Choroid plexus epithelial cell (primary cell): ENCODE measurements at regions not wholly inside any gene's neighbourhood (a gene's known extent, or its start where the extent isn't known, plus 50 kb on each side); places are given as distances from the start of the nearest gene placed in this dataset.
"Not testable (repeated sequence)": the region's sequence is repeated elsewhere in the genome, so short reads cannot be mapped to it uniquely, and the experiment has no call there.

Experiments used
- DNase-seq: peaks from one replicate; pipeline ENCODE4 v3.0.0-alpha.2; 2010; ENCODE audit warnings: low read depth
- H3K4me3 ChIP-seq: 2 replicates; pipeline ENCODE4 v1.5.1; 2011; ENCODE audit warnings: low read depth, mild to moderate bottlenecking, control low read depth, low read length, moderate library complexity
- TF ChIP-seq, protein P1 (sequence below): conservative IDR thresholded peaks from 2 replicates; pipeline ENCODE4 v1.5.1; 2011; ENCODE audit warnings: low read depth, mild to moderate bottlenecking, control low read depth, inconsistent platforms, low read length, moderate library complexity

DNA sequence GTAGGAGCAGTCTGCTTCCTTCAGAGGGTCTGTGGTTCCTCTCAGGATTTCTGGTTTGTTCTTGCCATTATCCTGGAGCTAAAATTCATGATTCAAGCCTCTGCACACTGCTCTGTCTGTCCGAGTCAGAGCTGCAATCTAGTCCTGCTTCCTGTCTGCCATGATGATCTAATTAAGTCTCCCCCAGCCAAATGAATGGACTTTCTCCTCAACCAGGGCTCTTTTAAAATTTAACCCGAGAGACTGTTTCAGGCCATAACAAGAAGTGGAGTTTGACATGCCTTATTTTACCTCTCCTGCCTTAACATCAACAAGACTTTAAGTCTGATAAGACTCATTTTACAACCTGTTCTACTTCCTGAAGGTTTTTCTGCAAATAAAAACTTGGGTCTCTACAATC is 1009.6 kb upstream of the DDX18 start:
- TF ChIP-seq, protein P1, sequence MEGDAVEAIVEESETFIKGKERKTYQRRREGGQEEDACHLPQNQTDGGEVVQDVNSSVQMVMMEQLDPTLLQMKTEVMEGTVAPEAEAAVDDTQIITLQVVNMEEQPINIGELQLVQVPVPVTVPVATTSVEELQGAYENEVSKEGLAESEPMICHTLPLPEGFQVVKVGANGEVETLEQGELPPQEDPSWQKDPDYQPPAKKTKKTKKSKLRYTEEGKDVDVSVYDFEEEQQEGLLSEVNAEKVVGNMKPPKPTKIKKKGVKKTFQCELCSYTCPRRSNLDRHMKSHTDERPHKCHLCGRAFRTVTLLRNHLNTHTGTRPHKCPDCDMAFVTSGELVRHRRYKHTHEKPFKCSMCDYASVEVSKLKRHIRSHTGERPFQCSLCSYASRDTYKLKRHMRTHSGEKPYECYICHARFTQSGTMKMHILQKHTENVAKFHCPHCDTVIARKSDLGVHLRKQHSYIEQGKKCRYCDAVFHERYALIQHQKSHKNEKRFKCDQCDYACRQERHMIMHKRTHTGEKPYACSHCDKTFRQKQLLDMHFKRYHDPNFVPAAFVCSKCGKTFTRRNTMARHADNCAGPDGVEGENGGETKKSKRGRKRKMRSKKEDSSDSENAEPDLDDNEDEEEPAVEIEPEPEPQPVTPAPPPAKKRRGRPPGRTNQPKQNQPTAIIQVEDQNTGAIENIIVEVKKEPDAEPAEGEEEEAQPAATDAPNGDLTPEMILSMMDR, result no peak
- no peak for DNase-seq
- no peak overlapping the region for H3K4me3 ChIP-seq

DNA sequence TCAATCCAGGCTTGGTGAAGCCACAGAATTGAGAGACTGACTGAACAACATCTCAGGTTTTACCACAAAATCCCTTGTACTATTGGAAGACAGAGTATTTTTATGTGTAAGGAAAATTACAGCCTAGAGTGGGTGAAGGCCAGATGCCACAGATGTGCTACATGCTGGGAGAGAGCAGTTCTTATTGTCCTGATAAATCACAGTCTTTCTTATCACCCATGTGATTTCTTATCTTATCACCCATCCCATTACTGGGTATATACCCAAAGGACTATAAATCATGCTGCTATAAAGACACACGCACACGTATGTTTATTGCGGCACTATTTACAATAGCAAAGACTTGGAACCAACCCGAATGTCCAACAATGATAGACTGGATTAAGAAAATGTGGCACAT is 1008.0 kb upstream of the DDX18 start:
- DNase-seq, H3K4me3 ChIP-seq: not testable (repeated sequence)

DNA sequence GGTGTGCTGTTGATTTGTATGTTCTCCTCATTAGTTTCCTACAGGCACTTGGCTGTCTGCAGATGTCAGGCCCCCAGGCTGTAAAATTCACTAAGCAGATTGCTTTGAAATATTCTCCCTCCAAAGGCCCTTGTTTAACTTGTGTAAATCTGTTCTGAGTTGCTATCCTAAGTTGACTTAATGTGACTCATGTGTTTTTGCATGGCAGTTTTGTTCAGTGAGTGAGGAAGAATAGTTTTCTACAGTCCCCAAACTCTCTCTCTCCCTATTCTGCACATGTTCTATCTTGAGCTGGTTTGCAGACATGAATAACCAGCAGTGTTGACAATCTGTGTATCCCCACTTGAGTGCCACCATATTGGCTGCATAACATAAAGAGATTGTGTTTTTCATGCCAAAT is 1005.4 kb upstream of the DDX18 start:
- DNase-seq, result no peak
- H3K4me3 ChIP-seq, result no peak overlapping the region
- TF ChIP-seq, protein P1, result no peak

DNA sequence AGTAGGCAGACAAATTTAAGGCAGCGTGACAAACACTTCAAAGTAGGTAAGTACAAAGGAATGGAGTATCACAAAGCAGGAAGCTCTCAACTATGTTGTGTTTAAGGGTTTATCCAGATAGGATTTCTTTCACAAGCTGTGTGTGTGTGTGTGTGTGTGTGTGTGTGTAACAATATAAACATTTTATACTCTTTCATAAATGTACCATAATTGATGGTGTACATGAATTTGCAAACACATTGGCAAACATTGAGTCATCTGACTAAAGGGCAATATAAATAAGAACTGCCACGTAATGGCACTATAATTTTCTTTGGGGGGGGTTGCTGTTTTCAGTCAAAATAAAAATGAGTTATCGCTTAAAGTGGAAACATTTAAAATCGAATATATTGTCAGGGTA is 1004.4 kb upstream of the DDX18 start:
- DNase-seq, result no peak
- TF ChIP-seq, protein P1, result no peak
- H3K4me3 ChIP-seq, result no peak overlapping the region

DNA sequence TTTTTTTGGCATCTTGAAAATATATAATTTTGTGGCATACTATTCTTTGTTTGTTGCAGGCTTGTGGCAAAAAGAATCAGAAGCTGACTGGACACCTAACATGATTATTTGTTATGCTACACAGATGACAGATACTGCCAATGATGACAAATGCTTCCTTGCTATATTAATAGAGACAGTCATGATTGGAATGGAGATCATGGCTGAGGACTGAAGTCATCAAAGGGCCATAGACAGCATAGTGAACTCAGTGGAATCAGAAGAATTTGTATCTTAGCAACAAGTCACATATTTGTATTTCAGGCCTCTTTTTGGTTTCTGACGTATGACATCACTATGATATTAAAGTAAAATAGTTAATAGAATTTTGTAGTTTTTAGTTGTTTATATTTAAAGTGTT is 1003.8 kb upstream of the DDX18 start:
- no peak overlapping the region for H3K4me3 ChIP-seq
- TF ChIP-seq, protein P1, result no peak
- DNase-seq, result no peak

DNA sequence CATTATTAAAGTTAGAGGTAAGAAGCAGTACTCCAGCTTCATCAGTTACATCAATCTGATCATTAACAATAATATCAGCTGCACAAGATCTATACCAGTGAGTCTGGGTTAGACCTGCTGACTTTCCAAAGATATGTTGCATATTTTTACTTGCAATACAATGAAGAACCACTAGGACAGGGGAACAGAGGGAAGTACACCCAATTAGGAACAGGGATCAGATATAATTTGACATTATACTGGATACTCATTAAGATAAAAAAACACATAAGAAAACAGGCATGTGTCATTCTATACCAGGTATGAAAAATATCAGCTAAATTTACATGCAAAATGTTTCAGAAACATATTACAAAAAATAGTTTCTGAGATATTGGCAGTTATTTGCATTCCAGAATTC is 995.1 kb upstream of the DDX18 start:
- no peak overlapping the region for H3K4me3 ChIP-seq
- no peak for DNase-seq
- TF ChIP-seq, protein P1, result no peak

DNA sequence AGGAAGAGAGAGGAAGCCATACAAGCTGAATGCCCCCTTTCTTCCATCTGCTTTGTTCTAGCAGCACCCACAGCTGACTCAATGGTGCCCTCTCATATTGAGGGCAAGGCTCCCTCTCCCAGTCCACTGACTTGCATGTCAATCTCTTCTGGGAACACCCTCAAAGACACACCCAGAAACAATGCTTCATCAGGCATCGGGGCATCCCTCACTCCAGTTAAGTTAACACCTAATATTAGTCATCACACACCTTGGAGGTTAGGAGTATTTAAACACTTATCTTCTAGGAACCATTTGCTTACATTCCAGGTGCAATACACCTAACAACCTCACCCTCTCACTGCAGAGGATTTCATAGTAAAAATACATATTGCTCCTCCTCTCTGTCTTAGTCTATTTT is 993.5 kb upstream of the DDX18 start:
- no peak overlapping the region for H3K4me3 ChIP-seq
- DNase-seq, result no peak
- TF ChIP-seq, protein P1, result no peak

DNA sequence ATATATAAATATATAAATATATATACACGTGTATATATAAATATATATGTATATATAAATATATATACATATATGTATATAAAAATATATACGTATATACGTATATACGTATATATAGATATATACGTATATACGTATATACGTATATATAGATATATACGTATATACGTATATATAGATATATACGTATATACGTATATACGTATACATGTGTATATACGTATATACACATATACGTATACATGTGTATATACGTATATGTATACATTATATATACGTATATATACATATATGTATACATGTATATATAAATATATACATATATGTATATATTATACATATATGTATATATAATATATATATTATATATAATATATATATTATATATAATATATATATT is 984.9 kb upstream of the DDX18 start:
- not testable (repeated sequence) for DNase-seq, H3K4me3 ChIP-seq
